GM12878 (cell line): ENCODE measurements at regions not wholly inside any gene's neighbourhood (a gene's known extent, or its start where the extent isn't known, plus 50 kb on each side); places are given as distances from the start of the nearest gene placed in this dataset.

Experiments
- ATAC-seq: fragments of 200-7000 bp; cut with Tn5 transposase; 3 replicates; pipeline ENCODE4 v1.9.1; 2020; ENCODE audit warnings: mild to moderate bottlenecking, moderate library complexity
- BruUV-seq: library from RNA; stranded (reverse); fragments of 400-500 nt; replicated peaks from 2 replicates; lab custom pipeline; 2021; lab: Mats Ljungman, UMichigan
- CTCF ChIA-PET: fragments of 300-600 bp; sonication (Branson Sonifier 250); formaldehyde crosslinking; extraction: SDS; loops from one replicate; lab custom pipeline; 2021; ENCODE audit warnings: inconsistent platforms; lab: Yijun Ruan, JAX
- POLR2A ChIA-PET: fragments of 350-600 bp; formaldehyde crosslinking; extraction: SDS; loops from one replicate; lab custom pipeline; 2021; ENCODE audit warnings: inconsistent platforms; lab: Charles Lee
- RAD21 ChIA-PET: fragments of 300-600 bp; sonication (Branson Sonifier 250); formaldehyde crosslinking; loops from one replicate; lab custom pipeline; 2023; ENCODE audit warnings: antibody characterized with exemption; ENCODE audit not compliant: unreplicated experiment; lab: Charles Lee
- SMC1A ChIA-PET: fragments of 300-600 bp; sonication (Branson Sonifier 250); formaldehyde crosslinking; loops from one replicate; lab custom pipeline; 2023; ENCODE audit not compliant: unreplicated experiment, uncharacterized antibody; lab: Charles Lee
- DNase-seq: peaks from one replicate; pipeline ENCODE4 v3.0.0-alpha.2; 2011; ENCODE audit warnings: low read depth, low spot score
- FAIRE-seq: peaks from 3 replicates; lab custom pipeline; 2011; peaks lifted over from hg19 to GRCh38; lab: Jason Lieb, UNC
- H2AFZ ChIP-seq: 2 replicates; pipeline ENCODE4 v1.6.0; 2011; ENCODE audit warnings: low read depth, low read length, control low read depth; ENCODE audit not compliant: control insufficient read depth
- H3K27ac ChIP-seq: 2 replicates; pipeline ENCODE4 v1.5.1; 2011; ENCODE audit warnings: control low read depth; ENCODE audit not compliant: control insufficient read depth, insufficient read depth
- H3K27me3 ChIP-seq, 2 experiments: replicated peaks in 1 of 2; 2 replicates each; pipeline versions ENCODE4 v1.6.0 to v1.6.1; 2011; ENCODE audit warnings: low read length in 1 of 2; ENCODE audit not compliant: control insufficient read depth in 2 of 2, insufficient read depth in 2 of 2
- H3K36me3 ChIP-seq, 2 experiments: 2 replicates each; pipeline ENCODE4 v1.5.1; 2011; ENCODE audit warnings: low read length in 1 of 2; ENCODE audit not compliant: control insufficient read depth in 2 of 2, insufficient read depth in 2 of 2
- H3K4me1 ChIP-seq: 2 replicates; pipeline ENCODE4 v1.6.1; 2011; ENCODE audit warnings: mild to moderate bottlenecking, low read length, moderate library complexity, mixed read lengths; ENCODE audit not compliant: control insufficient read depth, insufficient read depth
- H3K4me2 ChIP-seq: 2 replicates; pipeline ENCODE4 v1.6.0; 2011; ENCODE audit warnings: control low read depth; ENCODE audit not compliant: control insufficient read depth, insufficient read depth
- H3K4me3 ChIP-seq: fragments of 200-600 bp; sonication (generic); 2 replicates; pipeline ENCODE4 v1.5.1; 2016
- H3K79me2 ChIP-seq: 2 replicates; pipeline ENCODE4 v1.6.0; 2011; ENCODE audit warnings: low read length; ENCODE audit not compliant: control insufficient read depth, insufficient read depth
- H3K9ac ChIP-seq: 2 replicates; pipeline ENCODE4 v1.8.0; 2011; ENCODE audit warnings: low read length, control low read depth, mixed read lengths; ENCODE audit not compliant: control insufficient read depth, insufficient read depth
- H3K9me3 ChIP-seq: replicated peaks from 3 replicates; pipeline ENCODE4 v1.5.1; 2011; ENCODE audit warnings: mild to moderate bottlenecking, low read length; ENCODE audit not compliant: control insufficient read depth, insufficient read depth
- H4K20me1 ChIP-seq: 2 replicates; pipeline ENCODE4 v1.6.0; 2011; ENCODE audit not compliant: control insufficient read depth, insufficient read depth
- ASH2L ChIP-seq: fragments of 300-600, 200-600 bp; sonication (generic); IDR thresholded peaks from 2 replicates; pipeline ENCODE4 v1.6.1; 2017; ENCODE audit warnings: low read depth, mild to moderate bottlenecking, borderline replicate concordance
- CREM ChIP-seq: IDR thresholded peaks from 2 replicates; pipeline ENCODE4 v1.6.1; 2014; ENCODE audit warnings: antibody characterized with exemption, low read depth
- ESRRA ChIP-seq: IDR thresholded peaks from 2 replicates; pipeline ENCODE4 v1.6.1; 2012; ENCODE audit warnings: mild to moderate bottlenecking, low read length, improper control_type of control experiment
- ETV6 ChIP-seq, 2 experiments: fragments of 450-650 bp in 1 of 2; IDR thresholded peaks in 1 of 2; conservative IDR thresholded peaks in 1 of 2; 2 replicates each; pipeline ENCODE4 v1.6.1; 2014; ENCODE audit warnings: antibody characterized with exemption in 1 of 2, borderline replicate concordance in 1 of 2, low read depth in 1 of 2, mild to moderate bottlenecking in 1 of 2, moderate library complexity in 1 of 2
- HCFC1 ChIP-seq: fragments of 150-350 bp; IDR thresholded peaks from 2 replicates; pipeline ENCODE4 v1.6.1; 2014; ENCODE audit warnings: low read length
- HSF1 ChIP-seq: fragments of 150-350 bp; IDR thresholded peaks from 2 replicates; pipeline ENCODE4 v1.6.1; 2014; ENCODE audit warnings: mild to moderate bottlenecking, low read depth, low read length
- MEF2A ChIP-seq: IDR thresholded peaks from 2 replicates; pipeline ENCODE4 v1.6.1; 2011; ENCODE audit warnings: low read depth, mild to moderate bottlenecking, low read length, moderate library complexity; ENCODE audit not compliant: insufficient read depth
- MTA2 ChIP-seq: fragments of 450-650 bp; IDR thresholded peaks from 2 replicates; pipeline ENCODE4 v1.6.1; 2016; ENCODE audit warnings: low read depth, mild to moderate bottlenecking, moderate library complexity
- MTA3 ChIP-seq: IDR thresholded peaks from 2 replicates; pipeline ENCODE4 v1.6.1; 2012; ENCODE audit warnings: low read length, inconsistent platforms, borderline replicate concordance
- NR2F1 ChIP-seq: fragments of 450-650 bp; conservative IDR thresholded peaks from 2 replicates; pipeline ENCODE4 v1.6.1; 2017; ENCODE audit warnings: mild to moderate bottlenecking
- PKNOX1 ChIP-seq: fragments of 450-650 bp; IDR thresholded peaks from 2 replicates; pipeline ENCODE4 v1.6.1; 2016; ENCODE audit warnings: mild to moderate bottlenecking
- SMAD5 ChIP-seq: IDR thresholded peaks from 2 replicates; pipeline ENCODE4 v1.6.1; 2016; ENCODE audit warnings: antibody characterized with exemption, low read depth
- SREBF2 ChIP-seq: IDR thresholded peaks from 2 replicates; pipeline ENCODE4 v1.6.1; 2012; ENCODE audit warnings: mild to moderate bottlenecking, low read length
- SRF ChIP-seq, 2 experiments: IDR thresholded peaks; 2 replicates each; pipeline ENCODE4 v1.6.1; 2011; ENCODE audit warnings: low read depth in 2 of 2, low read length in 2 of 2, mild to moderate bottlenecking in 1 of 2, moderate library complexity in 1 of 2
- SUPT20H ChIP-seq: IDR thresholded peaks from 2 replicates; pipeline ENCODE4 v1.6.1; 2011; ENCODE audit warnings: low read depth, mild to moderate bottlenecking, low read length, moderate library complexity, borderline replicate concordance; ENCODE audit not compliant: control insufficient read depth
- WGBS: methylation state at CpG from one replicate; pipeline ENCODE4 v1.1.6; 2016; ENCODE audit warnings: low lambda C conversion rate; ENCODE audit not compliant: insufficient replicate concordance, insufficient coverage; ENCODE audit errors: missing lambda C conversion rate; 5-methylcytosine and 5-hydroxymethylcytosine counted together
- in situ Hi-C: fragments of 300-500 bp; cut with MboI; formaldehyde crosslinking; loops from 9 replicates; pipeline ENCODE4 v1.14.3; 2018; ENCODE audit warnings: mixed read lengths
- intact Hi-C: fragments of 100-400 bp; cut with micrococcal nuclease; formaldehyde crosslinking; loops from one replicate; pipeline ENCODE4 v1.14.2; 2022; ENCODE audit not compliant: unreplicated experiment

- no peak for TF ChIP-seq SRF (IDR thresholded peaks at IDR 0.05; ENCODE audit: low read depth in 2 of 2, low read length in 2 of 2)
- TF ChIP-seq ASH2L = no peak
- TF ChIP-seq NR2F1 = no peak
- TF ChIP-seq MTA3 = no peak
- no peak for TF ChIP-seq MEF2A
- no peak for TF ChIP-seq HCFC1
These were observed 175.5 kb downstream of the CYYR1 start (continued) for GRCh38 chr21:26397545-26397944.

GRCh38 chr21:26394341-26394740 lies 178.7 kb downstream of the CYYR1 start:
- in situ Hi-C loops = no loop called here
- Histone ChIP-seq H2AFZ (no peak overlapping the region), H3K36me3 (no peaks in the 10 kb centered on the region), H3K4me2 (no peak overlapping the region), H3K9me3 (no peaks in the 10 kb centered on the region)
- ChIA-PET POLR2A (no interaction called here), SMC1A (no interaction called here)
- FAIRE-seq (no peak), ATAC-seq (no peak)
- no peak for TF ChIP-seq HSF1
- no peak for TF ChIP-seq CREM
- TF ChIP-seq SREBF2 = no peak
- no peak for TF ChIP-seq SUPT20H
- no peak for TF ChIP-seq ETV6 (conservative IDR thresholded peaks at IDR 0.05 in 1 of 2, IDR thresholded peaks at IDR 0.05 in 1 of 2; ENCODE audit: borderline replicate concordance in 1 of 2, low read depth in 1 of 2)
- TF ChIP-seq ESRRA = no peak
- no peak for TF ChIP-seq MTA2
- TF ChIP-seq SMAD5 = no peak
- TF ChIP-seq PKNOX1 = no peak
- TF ChIP-seq, all 136 proteins: peak for 0
- Histone ChIP-seq H3K4me3 (no peak overlapping the region), H4K20me1 (no peaks in the 10 kb centered on the region), H3K9ac (no peak overlapping the region), H3K27ac (no peak overlapping the region), H3K79me2 (no peaks in the 10 kb centered on the region), H3K27me3 (no peaks in the 10 kb centered on the region), H3K4me1 (no peaks in the 10 kb centered on the region)
- no peak for DNase-seq
- CTCF ChIA-PET = no interaction called here
- no TSS peak for BruUV-seq
- whole genome bisulfite sequencing = 65% methylated on average over 7 of the region's 7 CpGs
- RAD21 ChIA-PET = no interaction called here
- intact Hi-C loops = no loop called here
